ENCODE measurements at regions not wholly inside any gene's neighbourhood (a gene's known extent, or its start where the extent isn't known, plus 50 kb on each side); places are given as distances from the start of the nearest gene placed in this dataset.
A peak's percentile ranks its signal among the peaks of the same experiment; 100 is the strongest.

GRCh38 chr2:16059393-16060016, 119.2 kb downstream of the MYCN start:
- no peak for TF ChIP-seq POLR2A (IDR thresholded peaks at IDR 0.05; ENCODE audit: extremely low read depth, insufficient read length)
- no peak for TF ChIP-seq MYC (IDR thresholded peaks at IDR 0.05; ENCODE audit: low read depth, low read length)
- TF ChIP-seq, protein P1, sequence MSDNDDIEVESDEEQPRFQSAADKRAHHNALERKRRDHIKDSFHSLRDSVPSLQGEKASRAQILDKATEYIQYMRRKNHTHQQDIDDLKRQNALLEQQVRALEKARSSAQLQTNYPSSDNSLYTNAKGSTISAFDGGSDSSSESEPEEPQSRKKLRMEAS (IDR thresholded peaks at IDR 0.05; ENCODE audit: low read depth, low read length), result no peak
- no peak for TF ChIP-seq CTCF (IDR thresholded peaks at IDR 0.05; ENCODE audit: low read depth, low read length)
- H3K4me3 ChIP-seq (ENCODE audit: low read depth, low read length), result no peak overlapping the region
- no peak for DNase-seq (ENCODE audit: low read depth)

- DNase-seq (ENCODE audit: low read depth), result no peak
- no peak overlapping the region for H3K4me3 ChIP-seq (ENCODE audit: low read depth, low read length)
- no peak for TF ChIP-seq CTCF (IDR thresholded peaks at IDR 0.05; ENCODE audit: low read depth, low read length)
- TF ChIP-seq POLR2A (IDR thresholded peaks at IDR 0.05; ENCODE audit: extremely low read depth, insufficient read length), result no peak
- TF ChIP-seq MYC (IDR thresholded peaks at IDR 0.05; ENCODE audit: low read depth, low read length), result no peak
- TF ChIP-seq, protein P1 (IDR thresholded peaks at IDR 0.05; ENCODE audit: low read depth, low read length), result no peak
Measured at GRCh38 chr2:16058747-16059358, 118.5 kb downstream of the MYCN start.

GRCh38 chr2:16058256-16058655, 117.9 kb downstream of the MYCN start:
- H3K4me3 ChIP-seq (ENCODE audit: low read depth, low read length), result no peak overlapping the region
- TF ChIP-seq CTCF (IDR thresholded peaks at IDR 0.05; ENCODE audit: low read depth, low read length), result no peak
- no peak for TF ChIP-seq MYC (IDR thresholded peaks at IDR 0.05; ENCODE audit: low read depth, low read length)
- TF ChIP-seq, protein P1 (IDR thresholded peaks at IDR 0.05; ENCODE audit: low read depth, low read length), result no peak
- no peak for TF ChIP-seq POLR2A (IDR thresholded peaks at IDR 0.05; ENCODE audit: extremely low read depth, insufficient read length)
- no peak for DNase-seq (ENCODE audit: low read depth)

- H3K4me3 ChIP-seq (ENCODE audit: low read depth, low read length), result no peak overlapping the region
- TF ChIP-seq, protein P1 (IDR thresholded peaks at IDR 0.05; ENCODE audit: low read depth, low read length), result no peak
- TF ChIP-seq POLR2A (IDR thresholded peaks at IDR 0.05; ENCODE audit: extremely low read depth, insufficient read length), result no peak
- TF ChIP-seq MYC (IDR thresholded peaks at IDR 0.05; ENCODE audit: low read depth, low read length), result no peak
- TF ChIP-seq CTCF (IDR thresholded peaks at IDR 0.05; ENCODE audit: low read depth, low read length), result no peak
- DNase-seq (ENCODE audit: low read depth), result no peak
Measured at GRCh38 chr2:16057661-16058060, 117.3 kb downstream of the MYCN start.

DNA sequence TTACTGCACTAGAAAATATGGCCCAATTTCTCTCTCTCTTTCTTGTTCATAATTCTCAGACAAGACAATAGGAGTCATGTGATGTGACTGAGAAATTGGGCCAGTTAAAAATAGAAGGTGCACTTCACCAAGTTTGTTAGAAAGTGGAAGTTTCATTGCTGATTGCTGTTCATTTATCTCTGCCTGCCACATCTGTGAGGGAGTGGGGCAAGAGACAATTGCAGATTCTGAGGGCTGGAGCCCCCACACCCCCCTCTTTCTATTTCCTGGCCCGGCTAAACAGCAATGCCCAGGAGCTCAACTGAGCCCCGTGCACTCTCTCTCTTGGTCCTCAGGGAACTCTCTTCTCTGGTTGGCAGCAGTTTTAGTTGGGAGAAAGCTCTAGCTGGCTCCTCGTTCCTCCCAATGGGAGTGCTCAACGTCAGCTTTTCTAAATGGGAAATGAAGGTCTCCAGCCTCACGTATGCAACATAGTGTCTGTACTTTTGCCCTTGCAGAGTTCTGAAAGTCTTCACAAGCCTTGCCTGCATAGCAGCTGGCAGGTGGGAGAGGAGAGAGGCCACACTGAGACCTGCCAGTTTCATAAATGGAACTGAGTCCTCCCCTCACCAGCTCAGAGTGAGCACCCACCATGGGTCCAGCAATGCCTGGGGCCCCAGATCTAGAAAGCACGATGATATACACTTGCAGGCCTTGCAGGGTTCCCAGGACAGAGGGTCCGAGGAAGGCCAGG, 115.7 kb downstream of the MYCN start:
- peak; percentile 21 for DNase-seq (ENCODE audit: low read depth)
- TF ChIP-seq CTCF (IDR thresholded peaks at IDR 0.05; ENCODE audit: low read depth, low read length), result no peak
- TF ChIP-seq, protein P1 (IDR thresholded peaks at IDR 0.05; ENCODE audit: low read depth, low read length), result no peak
- TF ChIP-seq POLR2A (IDR thresholded peaks at IDR 0.05; ENCODE audit: extremely low read depth, insufficient read length), result no peak
- TF ChIP-seq MYC (IDR thresholded peaks at IDR 0.05; ENCODE audit: low read depth, low read length), result no peak
- H3K4me3 ChIP-seq (ENCODE audit: low read depth, low read length), result no peak overlapping the region

Data from NB4 (cell line).